C4-2B (cell line): ENCODE measurements at regions not wholly inside any gene's neighbourhood (a gene's known extent, or its start where the extent isn't known, plus 50 kb on each side); places are given as distances from the start of the nearest gene placed in this dataset.

ENCODE experiments used
- CTCF ChIP-seq: fragments of 450-650 bp; conservative IDR thresholded peaks from 2 replicates; pipeline ENCODE4 v1.5.1; 2017; ENCODE audit warnings: mild to moderate bottlenecking
- ZFX ChIP-seq: fragments of 450-650 bp; IDR thresholded peaks from 2 replicates; pipeline ENCODE4 v1.6.1; 2017

GRCh38 chr10:33800986-33801385 lies 466.5 kb upstream of the NRP1 start:
- TF ChIP-seq CTCF (no peak), ZFX (no peak)
